ENCODE measurements at regions not wholly inside any gene's neighbourhood (a gene's known extent, or its start where the extent isn't known, plus 50 kb on each side); places are given as distances from the start of the nearest gene placed in this dataset.

- no peak for TF ChIP-seq POLR2A (IDR thresholded peaks at IDR 0.05)
- TF ChIP-seq, protein P1, sequence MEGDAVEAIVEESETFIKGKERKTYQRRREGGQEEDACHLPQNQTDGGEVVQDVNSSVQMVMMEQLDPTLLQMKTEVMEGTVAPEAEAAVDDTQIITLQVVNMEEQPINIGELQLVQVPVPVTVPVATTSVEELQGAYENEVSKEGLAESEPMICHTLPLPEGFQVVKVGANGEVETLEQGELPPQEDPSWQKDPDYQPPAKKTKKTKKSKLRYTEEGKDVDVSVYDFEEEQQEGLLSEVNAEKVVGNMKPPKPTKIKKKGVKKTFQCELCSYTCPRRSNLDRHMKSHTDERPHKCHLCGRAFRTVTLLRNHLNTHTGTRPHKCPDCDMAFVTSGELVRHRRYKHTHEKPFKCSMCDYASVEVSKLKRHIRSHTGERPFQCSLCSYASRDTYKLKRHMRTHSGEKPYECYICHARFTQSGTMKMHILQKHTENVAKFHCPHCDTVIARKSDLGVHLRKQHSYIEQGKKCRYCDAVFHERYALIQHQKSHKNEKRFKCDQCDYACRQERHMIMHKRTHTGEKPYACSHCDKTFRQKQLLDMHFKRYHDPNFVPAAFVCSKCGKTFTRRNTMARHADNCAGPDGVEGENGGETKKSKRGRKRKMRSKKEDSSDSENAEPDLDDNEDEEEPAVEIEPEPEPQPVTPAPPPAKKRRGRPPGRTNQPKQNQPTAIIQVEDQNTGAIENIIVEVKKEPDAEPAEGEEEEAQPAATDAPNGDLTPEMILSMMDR (IDR thresholded peaks at IDR 0.05): no peak
These were observed 84.8 kb upstream of the GPC1 start for GRCh38 chr2:240350696-240351087.

All from heart left ventricle (tissue), 13 donors.